ENCODE measurements at regions not wholly inside any gene's neighbourhood (a gene's known extent, or its start where the extent isn't known, plus 50 kb on each side); places are given as distances from the start of the nearest gene placed in this dataset.
"Not testable (repeated sequence)": the region's sequence is repeated elsewhere in the genome, so short reads cannot be mapped to it uniquely, and the experiment has no call there.

DNA sequence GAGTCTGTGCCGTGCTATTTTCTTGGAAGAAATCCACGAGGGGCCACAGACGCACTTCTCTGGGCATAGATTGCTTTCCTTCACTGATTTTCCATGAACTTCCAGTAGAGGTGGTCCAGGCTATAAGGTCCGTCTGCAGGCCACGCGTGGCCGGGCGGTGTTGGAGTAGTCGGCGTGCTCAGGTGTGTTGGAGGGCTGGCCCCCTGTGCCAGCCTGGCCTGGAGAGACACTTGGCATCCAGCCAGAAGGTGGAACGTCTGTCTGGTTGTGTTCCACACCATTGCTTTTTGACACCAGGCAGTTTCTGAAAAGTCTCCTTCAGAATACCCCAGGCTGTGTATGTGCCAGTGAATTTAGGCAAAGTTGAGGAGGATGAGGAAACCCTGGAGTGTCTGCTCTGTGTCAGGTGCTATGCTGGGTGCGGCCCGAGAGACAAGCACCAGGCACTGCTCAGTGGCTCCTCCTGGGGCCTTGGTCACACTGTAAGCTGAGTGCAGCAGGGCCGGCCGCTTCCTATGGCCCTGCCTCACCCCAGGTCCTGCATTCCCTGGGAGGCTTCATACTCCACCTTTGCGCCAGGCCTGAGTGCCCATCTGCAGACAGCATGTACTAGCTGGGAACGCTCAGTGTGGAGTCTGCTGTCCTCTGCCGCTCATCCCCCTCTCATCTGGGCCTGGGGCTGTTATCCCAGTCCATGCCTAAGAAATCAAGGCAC is 52.1 kb upstream of the TAMM41 start:
- no peak overlapping the region for H3K27ac ChIP-seq (ENCODE audit: low read depth, low read length)
- H3K27me3 ChIP-seq (ENCODE audit: insufficient read depth, low read length) = no peaks in the 10 kb centered on the region
- no peaks in the 10 kb centered on the region for H3K4me1 ChIP-seq (ENCODE audit: insufficient read depth, low read length)
- WGBS = 89% methylated on average over 18 of the region's 18 CpGs
- H3K36me3 ChIP-seq (ENCODE audit: insufficient read depth, low read length) = no peaks in the 10 kb centered on the region
- no peak overlapping the region for H3K4me3 ChIP-seq (ENCODE audit: low read length)
- H3K9ac ChIP-seq (ENCODE audit: low read depth, low read length) = no peak overlapping the region
- H3K9me3 ChIP-seq (ENCODE audit: insufficient read depth, low read depth, low read length) = no peaks in the 10 kb centered on the region

- H3K36me3 ChIP-seq (ENCODE audit: insufficient read depth, low read length); H3K4me1 ChIP-seq (ENCODE audit: insufficient read depth, low read length); H3K9me3 ChIP-seq (ENCODE audit: insufficient read depth, low read depth, low read length); H3K27me3 ChIP-seq (ENCODE audit: insufficient read depth, low read length); H3K4me3 ChIP-seq (ENCODE audit: low read length); H3K9ac ChIP-seq (ENCODE audit: low read depth, low read length); H3K27ac ChIP-seq (ENCODE audit: low read depth, low read length): not testable (repeated sequence)
- WGBS = 92% methylated on average over 9 of the region's 9 CpGs
Observed at GRCh38 chr3:11899389-11899788, 52.7 kb upstream of the TAMM41 start.

- H3K27ac ChIP-seq (ENCODE audit: low read depth, low read length) = no peak overlapping the region
- 93% methylated on average over 12 of the region's 12 CpGs for WGBS
- H3K36me3 ChIP-seq (ENCODE audit: insufficient read depth, low read length) = no peaks in the 10 kb centered on the region
- no peaks in the 10 kb centered on the region for H3K9me3 ChIP-seq (ENCODE audit: insufficient read depth, low read depth, low read length)
- H3K4me3 ChIP-seq (ENCODE audit: low read length) = no peak overlapping the region
- H3K4me1 ChIP-seq (ENCODE audit: insufficient read depth, low read length) = no peaks in the 10 kb centered on the region
- H3K9ac ChIP-seq (ENCODE audit: low read depth, low read length) = no peak overlapping the region
- no peaks in the 10 kb centered on the region for H3K27me3 ChIP-seq (ENCODE audit: insufficient read depth, low read length)
Observed at GRCh38 chr3:11899826-11900225, 53.1 kb upstream of the TAMM41 start.

- Histone ChIP-seq H3K4me3 (ENCODE audit: low read length) (no peak overlapping the region), H3K36me3 (ENCODE audit: insufficient read depth, low read length) (no peaks in the 10 kb centered on the region), H3K27ac (ENCODE audit: low read depth, low read length) (no peak overlapping the region), H3K9ac (ENCODE audit: low read depth, low read length) (no peak overlapping the region), H3K27me3 (ENCODE audit: insufficient read depth, low read length) (no peaks in the 10 kb centered on the region), H3K9me3 (ENCODE audit: insufficient read depth, low read depth, low read length) (no peaks in the 10 kb centered on the region), H3K4me1 (ENCODE audit: insufficient read depth, low read length) (no peaks in the 10 kb centered on the region)
- WGBS = 91% methylated on average over 10 of the region's 10 CpGs
Observed at GRCh38 chr3:11900824-11901223, 54.1 kb upstream of the TAMM41 start.

- WGBS = 91% methylated on average over 7 of the region's 7 CpGs
- Histone ChIP-seq H3K27ac (ENCODE audit: low read depth, low read length) (no peak overlapping the region), H3K36me3 (ENCODE audit: insufficient read depth, low read length) (no peaks in the 10 kb centered on the region), H3K4me3 (ENCODE audit: low read length) (no peak overlapping the region), H3K9me3 (ENCODE audit: insufficient read depth, low read depth, low read length) (no peaks in the 10 kb centered on the region), H3K27me3 (ENCODE audit: insufficient read depth, low read length) (no peaks in the 10 kb centered on the region), H3K4me1 (ENCODE audit: insufficient read depth, low read length) (no peaks in the 10 kb centered on the region), H3K9ac (ENCODE audit: low read depth, low read length) (no peak overlapping the region)
Observed at GRCh38 chr3:11901286-11901875, 54.7 kb upstream of the TAMM41 start.

DNA sequence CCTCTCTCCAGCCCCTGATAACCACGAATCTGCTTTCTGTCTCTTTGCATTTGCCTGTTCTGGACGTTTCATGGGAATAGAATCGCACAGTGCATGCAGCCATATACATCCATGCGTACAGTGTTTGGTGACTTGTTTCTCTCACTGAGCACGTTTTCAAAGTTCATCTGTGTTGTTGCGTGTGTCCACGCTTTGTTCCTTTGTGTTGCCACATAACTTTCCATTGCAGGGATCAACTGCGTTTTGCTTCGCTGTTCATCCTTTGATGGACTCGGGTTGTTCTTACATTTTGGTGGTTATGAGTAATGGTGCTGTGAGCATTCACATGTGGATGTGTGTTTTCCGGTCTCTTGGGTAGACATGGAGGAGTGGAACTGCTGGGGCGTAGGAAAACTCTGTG is 56.4 kb upstream of the TAMM41 start:
- no peaks in the 10 kb centered on the region for H3K9me3 ChIP-seq (ENCODE audit: insufficient read depth, low read depth, low read length)
- no peak overlapping the region for H3K27ac ChIP-seq (ENCODE audit: low read depth, low read length)
- no peak overlapping the region for H3K9ac ChIP-seq (ENCODE audit: low read depth, low read length)
- no peaks in the 10 kb centered on the region for H3K4me1 ChIP-seq (ENCODE audit: insufficient read depth, low read length)
- 93% methylated on average over 12 of the region's 12 CpGs for WGBS
- H3K4me3 ChIP-seq (ENCODE audit: low read length) = no peak overlapping the region
- no peaks in the 10 kb centered on the region for H3K27me3 ChIP-seq (ENCODE audit: insufficient read depth, low read length)
- H3K36me3 ChIP-seq (ENCODE audit: insufficient read depth, low read length) = no peaks in the 10 kb centered on the region

- Histone ChIP-seq H3K27me3 (ENCODE audit: insufficient read depth, low read length) (no peaks in the 10 kb centered on the region), H3K4me1 (ENCODE audit: insufficient read depth, low read length) (no peaks in the 10 kb centered on the region), H3K9me3 (ENCODE audit: insufficient read depth, low read depth, low read length) (no peaks in the 10 kb centered on the region), H3K9ac (ENCODE audit: low read depth, low read length) (no peak overlapping the region), H3K4me3 (ENCODE audit: low read length) (no peak overlapping the region), H3K36me3 (ENCODE audit: insufficient read depth, low read length) (no peaks in the 10 kb centered on the region), H3K27ac (ENCODE audit: low read depth, low read length) (no peak overlapping the region)
- WGBS = 91% methylated on average over 6 of the region's 6 CpGs
Observed at GRCh38 chr3:11903447-11903846, 56.8 kb upstream of the TAMM41 start.

- Histone ChIP-seq H3K9ac (ENCODE audit: low read depth, low read length) (no peak overlapping the region), H3K27ac (ENCODE audit: low read depth, low read length) (no peak overlapping the region), H3K27me3 (ENCODE audit: insufficient read depth, low read length) (no peaks in the 10 kb centered on the region), H3K36me3 (ENCODE audit: insufficient read depth, low read length) (no peaks in the 10 kb centered on the region), H3K9me3 (ENCODE audit: insufficient read depth, low read depth, low read length) (no peaks in the 10 kb centered on the region), H3K4me1 (ENCODE audit: insufficient read depth, low read length) (no peaks in the 10 kb centered on the region), H3K4me3 (ENCODE audit: low read length) (no peak overlapping the region)
- 78% methylated on average over 4 of the region's 4 CpGs for WGBS
Observed at GRCh38 chr3:11904157-11904556, 57.5 kb upstream of the TAMM41 start.

GRCh38 chr3:11906407-11906806 is 59.7 kb upstream of the TAMM41 start:
- Histone ChIP-seq H3K27me3 (ENCODE audit: insufficient read depth, low read length) (no peaks in the 10 kb centered on the region), H3K4me1 (ENCODE audit: insufficient read depth, low read length) (no peaks in the 10 kb centered on the region), H3K36me3 (ENCODE audit: insufficient read depth, low read length) (no peaks in the 10 kb centered on the region), H3K9me3 (ENCODE audit: insufficient read depth, low read depth, low read length) (no peaks in the 10 kb centered on the region), H3K4me3 (ENCODE audit: low read length) (no peak overlapping the region), H3K9ac (ENCODE audit: low read depth, low read length) (no peak overlapping the region), H3K27ac (ENCODE audit: low read depth, low read length) (no peak overlapping the region)
- WGBS = 89% methylated on average over 8 of the region's 8 CpGs

- no peaks in the 10 kb centered on the region for H3K36me3 ChIP-seq (ENCODE audit: insufficient read depth, low read length)
- no peak overlapping the region for H3K27ac ChIP-seq (ENCODE audit: low read depth, low read length)
- no peaks in the 10 kb centered on the region for H3K9me3 ChIP-seq (ENCODE audit: insufficient read depth, low read depth, low read length)
- H3K4me1 ChIP-seq (ENCODE audit: insufficient read depth, low read length) = no peaks in the 10 kb centered on the region
- 85% methylated on average over 13 of the region's 14 CpGs for WGBS
- H3K9ac ChIP-seq (ENCODE audit: low read depth, low read length) = no peak overlapping the region
- no peak overlapping the region for H3K4me3 ChIP-seq (ENCODE audit: low read length)
- no peaks in the 10 kb centered on the region for H3K27me3 ChIP-seq (ENCODE audit: insufficient read depth, low read length)
Observed at GRCh38 chr3:11907667-11908660, 61.3 kb upstream of the TAMM41 start.

DNA sequence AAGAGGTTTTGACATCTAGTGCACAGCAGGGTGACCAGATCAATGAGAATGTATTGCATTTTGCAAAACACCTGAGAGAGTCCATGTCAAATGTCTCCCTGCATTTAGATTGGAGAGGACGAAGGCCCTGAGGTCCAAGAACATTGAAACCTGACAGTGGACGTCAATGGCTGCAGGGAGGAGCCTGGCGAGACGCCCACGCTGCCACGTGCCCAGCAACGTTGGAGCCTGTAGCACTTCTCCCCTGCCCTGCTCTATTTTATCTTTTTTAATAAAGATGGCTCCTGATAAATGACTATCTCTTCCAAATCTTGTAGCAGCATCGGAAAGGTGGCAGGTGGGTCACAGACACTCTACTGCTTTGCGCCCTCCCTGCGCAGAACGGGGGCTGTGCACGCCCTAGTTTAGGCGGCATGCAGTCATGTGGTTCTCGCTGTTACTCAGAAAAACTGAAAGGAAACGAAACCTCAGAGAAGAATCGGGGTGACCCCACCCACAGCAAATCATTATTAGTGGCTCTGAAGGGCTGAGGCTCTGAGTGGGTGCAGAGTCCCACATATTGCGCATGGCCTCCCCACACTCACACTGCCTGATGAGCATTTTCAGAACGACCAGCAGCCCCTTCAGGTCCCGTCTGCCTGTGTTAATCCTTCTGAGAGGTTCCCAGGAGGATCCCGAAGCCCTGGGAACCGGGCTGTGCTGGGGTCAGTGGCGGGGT is 62.5 kb upstream of the TAMM41 start:
- Histone ChIP-seq H3K9me3 (ENCODE audit: insufficient read depth, low read depth, low read length) (no peaks in the 10 kb centered on the region), H3K4me1 (ENCODE audit: insufficient read depth, low read length) (no peaks in the 10 kb centered on the region), H3K27ac (ENCODE audit: low read depth, low read length) (no peak overlapping the region), H3K27me3 (ENCODE audit: insufficient read depth, low read length) (no peaks in the 10 kb centered on the region), H3K36me3 (ENCODE audit: insufficient read depth, low read length) (no peaks in the 10 kb centered on the region), H3K9ac (ENCODE audit: low read depth, low read length) (no peak overlapping the region), H3K4me3 (ENCODE audit: low read length) (no peak overlapping the region)
- WGBS = 92% methylated on average over 22 of the region's 22 CpGs

Measured in HUES64 (cell line).